Activated naive CD4-positive, alpha-beta T cell treated with anti-CD3 and anti-CD28 coated beads for 36 hours (primary cell): ENCODE measurements at regions not wholly inside any gene's neighbourhood (a gene's known extent, or its start where the extent isn't known, plus 50 kb on each side); places are given as distances from the start of the nearest gene placed in this dataset.

ENCODE experiments used
- CTCF ChIA-PET: fragments of 350-600 bp; sonication (Branson Sonifier 250); formaldehyde crosslinking; loops from one replicate; lab custom pipeline; 2021; ENCODE audit warnings: antibody characterized with exemption; lab: Charles Lee
- DNase-seq: peaks from one replicate; pipeline ENCODE4 v3.0.0-alpha.2; 2020
- H3K27ac Mint-ChIP-seq: one replicate; pipeline ENCODE4 v1.8.0; 2021; ENCODE audit warnings: mild to moderate bottlenecking, mixed read lengths
- H3K27me3 Mint-ChIP-seq: one replicate; pipeline ENCODE4 v1.8.0; 2021; ENCODE audit warnings: low read depth, mixed read lengths
- H3K36me3 Mint-ChIP-seq: one replicate; pipeline ENCODE4 v1.8.0; 2021; ENCODE audit warnings: low read depth, mixed read lengths
- H3K4me1 Mint-ChIP-seq: one replicate; pipeline ENCODE4 v1.8.0; 2021; ENCODE audit warnings: low read depth, mixed read lengths
- H3K4me3 Mint-ChIP-seq: one replicate; pipeline ENCODE4 v1.8.0; 2021; ENCODE audit warnings: mild to moderate bottlenecking, moderate library complexity, mixed read lengths
- H3K9me3 Mint-ChIP-seq: one replicate; pipeline ENCODE4 v1.8.0; 2021; ENCODE audit warnings: mixed read lengths
- intact Hi-C: fragments of 100-400 bp; cut with micrococcal nuclease; formaldehyde crosslinking; loops from one replicate; pipeline ENCODE4 v1.15.1; 2023

DNA sequence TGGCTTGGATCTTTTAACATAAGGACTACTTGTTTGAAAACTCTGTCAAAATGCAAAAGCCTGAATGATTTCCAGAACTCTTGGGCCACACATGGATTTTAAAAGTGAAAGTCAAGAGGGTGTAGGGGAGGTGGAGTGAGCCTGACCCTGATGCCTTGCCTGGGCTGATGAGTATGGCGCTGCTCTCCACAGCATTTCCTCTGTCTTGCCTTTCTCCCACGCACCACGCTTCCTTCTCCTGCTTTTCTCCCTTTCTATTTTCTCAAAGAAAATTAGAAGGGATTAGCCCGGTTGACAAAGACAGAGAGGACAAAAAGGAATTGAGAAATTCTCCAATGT is 207.0 kb upstream of the CCDC68 start:
- Mint-ChIP-seq H3K4me1 (no peaks in the 10 kb centered on the region), H3K36me3 (no peaks in the 10 kb centered on the region), H3K27me3 (peaks cover 5% of the 10 kb centered on the region), H3K9me3 (peaks cover 3% of the 10 kb centered on the region), H3K27ac (no peak overlapping the region), H3K4me3 (no peak overlapping the region)
- no peak for DNase-seq
- intact Hi-C loops, result no loop called here
- CTCF ChIA-PET, result no interaction called here

DNA sequence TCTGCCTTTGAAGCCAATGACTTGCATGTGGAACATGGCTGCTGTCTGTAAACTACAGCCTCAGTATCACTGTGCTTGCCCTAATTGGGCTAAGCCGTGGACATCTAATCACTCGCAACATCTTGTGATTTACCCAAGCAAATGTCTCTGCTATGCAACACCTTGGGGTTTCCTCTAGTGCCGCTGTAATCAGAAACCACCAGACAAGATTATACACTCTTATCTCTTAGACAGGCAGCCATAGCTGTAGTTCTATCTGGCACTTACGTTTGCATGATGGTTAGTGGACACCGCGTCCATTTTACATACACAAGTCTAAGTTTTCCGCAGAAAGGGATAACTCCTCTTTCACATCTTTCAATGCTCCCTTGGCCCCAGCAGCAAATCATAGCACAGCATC is 204.3 kb upstream of the CCDC68 start:
- no peak overlapping the region for H3K4me3 Mint-ChIP-seq
- H3K4me1 Mint-ChIP-seq, result no peaks in the 10 kb centered on the region
- CTCF ChIA-PET, result no interaction called here
- peaks cover 3% of the 10 kb centered on the region for H3K9me3 Mint-ChIP-seq
- intact Hi-C loops, result no loop called here
- H3K27ac Mint-ChIP-seq, result no peak overlapping the region
- no peak for DNase-seq
- H3K27me3 Mint-ChIP-seq, result peaks cover 4% of the 10 kb centered on the region
- no peaks in the 10 kb centered on the region for H3K36me3 Mint-ChIP-seq

DNA sequence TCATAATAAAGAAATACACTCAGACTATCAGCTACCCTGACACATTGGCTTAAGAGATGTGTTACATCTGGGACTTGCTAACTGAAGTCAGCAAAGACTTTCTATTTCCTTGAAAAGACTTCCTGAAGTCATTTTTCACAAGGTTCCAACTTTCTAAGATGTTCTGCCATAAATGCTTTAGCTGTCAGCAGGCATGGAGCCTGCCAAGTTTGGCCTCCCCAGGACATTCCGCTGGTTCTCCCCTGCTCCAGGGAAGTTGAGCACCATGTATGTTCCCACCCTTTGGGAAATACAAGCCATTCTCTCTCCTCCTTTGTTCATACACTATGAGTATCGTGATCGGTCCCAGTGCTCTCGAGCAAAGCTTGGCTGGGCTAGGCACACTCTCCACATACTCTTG is 202.7 kb upstream of the CCDC68 start:
- H3K27me3 Mint-ChIP-seq, result peaks cover 4% of the 10 kb centered on the region
- H3K4me1 Mint-ChIP-seq, result no peaks in the 10 kb centered on the region
- no peak for DNase-seq
- H3K9me3 Mint-ChIP-seq, result no peaks in the 10 kb centered on the region
- no peak overlapping the region for H3K27ac Mint-ChIP-seq
- H3K36me3 Mint-ChIP-seq, result no peaks in the 10 kb centered on the region
- intact Hi-C loops, result no loop called here
- no peak overlapping the region for H3K4me3 Mint-ChIP-seq
- CTCF ChIA-PET, result no interaction called here

DNA sequence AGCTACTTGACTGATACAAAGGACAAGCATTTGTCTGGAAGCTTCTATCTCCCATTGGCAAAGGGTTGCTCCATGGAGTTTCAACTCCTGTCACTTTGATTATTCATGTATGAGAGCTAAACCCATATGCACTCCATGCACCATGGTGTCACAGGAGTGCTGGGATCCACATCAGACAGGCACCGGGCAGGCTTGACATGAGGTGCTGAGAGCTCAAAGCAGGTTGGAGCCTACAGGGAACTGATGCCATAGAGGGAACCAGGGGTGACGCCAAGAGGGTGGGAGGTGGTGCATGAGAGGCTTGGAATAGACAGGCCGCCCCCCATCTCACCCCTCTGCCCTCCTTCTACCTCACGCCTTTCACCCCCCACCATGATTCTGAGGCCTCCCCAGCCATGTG is 199.8 kb upstream of the CCDC68 start:
- Mint-ChIP-seq H3K4me3 (no peak overlapping the region), H3K27me3 (no peaks in the 10 kb centered on the region), H3K9me3 (no peaks in the 10 kb centered on the region), H3K4me1 (no peaks in the 10 kb centered on the region), H3K36me3 (no peaks in the 10 kb centered on the region), H3K27ac (no peak overlapping the region)
- intact Hi-C loops, result no loop called here
- CTCF ChIA-PET, result no interaction called here
- DNase-seq, result no peak

DNA sequence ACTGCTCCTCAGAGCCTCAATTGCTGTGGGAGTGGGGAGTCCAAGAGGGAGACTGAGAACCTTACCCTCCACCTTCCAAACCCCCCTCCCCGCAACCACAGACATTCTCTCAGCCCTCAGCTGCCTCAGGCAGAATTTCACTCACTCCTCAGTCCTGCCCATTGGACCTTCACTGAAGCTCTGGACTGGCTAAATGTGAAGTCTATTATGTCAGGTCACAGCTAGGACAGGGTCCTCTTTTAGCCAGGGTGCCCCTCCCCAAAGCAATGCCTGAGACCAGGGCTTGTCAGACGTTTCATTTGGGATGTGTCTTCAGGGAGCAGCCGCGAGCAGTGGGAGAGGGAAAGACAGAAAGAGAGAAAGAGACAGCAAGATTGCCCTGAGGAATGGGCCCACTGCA is 199.3 kb upstream of the CCDC68 start:
- Mint-ChIP-seq H3K27ac (no peak overlapping the region), H3K4me1 (no peaks in the 10 kb centered on the region), H3K36me3 (no peaks in the 10 kb centered on the region), H3K4me3 (no peak overlapping the region), H3K9me3 (no peaks in the 10 kb centered on the region), H3K27me3 (no peaks in the 10 kb centered on the region)
- CTCF ChIA-PET, result interaction anchor here (0.6 kb wide), 1 partner anchor 149 kb away, joined by 3 read pairs; no protein-coding TSS in a partner anchor
- DNase-seq, result no peak
- intact Hi-C loops, result no loop called here

DNA sequence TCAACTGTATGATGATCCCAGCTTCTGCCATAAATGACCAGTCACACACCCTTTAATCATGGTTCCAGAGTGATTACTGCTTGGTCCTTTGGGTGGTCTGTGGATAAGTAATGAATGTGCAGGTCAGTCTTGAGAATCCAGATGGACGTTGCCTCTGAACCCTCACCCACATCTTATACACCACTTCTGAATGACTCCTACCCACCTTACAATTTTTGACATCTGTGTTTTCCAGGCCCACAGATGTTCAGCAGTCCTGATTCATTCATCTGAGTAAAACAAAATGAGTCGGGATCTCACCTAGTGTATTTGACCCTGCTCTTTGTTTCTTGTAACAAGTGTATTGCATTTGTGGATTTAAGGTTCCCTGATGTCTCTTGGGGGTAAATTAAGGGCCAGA is 194.1 kb upstream of the CCDC68 start:
- no peak overlapping the region for H3K27ac Mint-ChIP-seq
- no peak overlapping the region for H3K4me3 Mint-ChIP-seq
- no peaks in the 10 kb centered on the region for H3K9me3 Mint-ChIP-seq
- CTCF ChIA-PET, result no interaction called here
- H3K4me1 Mint-ChIP-seq, result no peaks in the 10 kb centered on the region
- no peaks in the 10 kb centered on the region for H3K36me3 Mint-ChIP-seq
- no peaks in the 10 kb centered on the region for H3K27me3 Mint-ChIP-seq
- intact Hi-C loops, result no loop called here
- DNase-seq, result no peak

DNA sequence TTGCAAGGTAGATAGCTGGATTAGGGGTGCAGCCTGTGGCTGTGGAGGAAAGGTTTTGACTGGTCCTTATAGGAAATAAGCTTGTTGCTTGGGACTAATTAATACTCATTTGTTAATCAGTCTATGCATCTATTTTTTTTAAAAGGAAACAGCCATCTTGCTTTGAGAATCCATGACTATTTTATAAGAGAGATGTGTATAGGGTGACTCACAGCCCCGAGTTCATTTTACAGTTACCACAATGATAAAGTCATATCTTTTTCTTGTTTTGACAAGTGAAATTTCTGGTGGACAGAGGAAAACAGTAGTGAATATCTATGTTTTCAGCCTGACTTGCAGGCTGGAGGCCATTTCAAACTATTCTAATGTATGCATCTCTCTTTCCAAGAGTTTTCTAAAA is 193.5 kb upstream of the CCDC68 start:
- Mint-ChIP-seq H3K27ac (no peak overlapping the region), H3K36me3 (no peaks in the 10 kb centered on the region), H3K4me3 (no peak overlapping the region), H3K4me1 (no peaks in the 10 kb centered on the region), H3K27me3 (no peaks in the 10 kb centered on the region), H3K9me3 (no peaks in the 10 kb centered on the region)
- CTCF ChIA-PET, result no interaction called here
- no peak for DNase-seq
- intact Hi-C loops, result no loop called here

DNA sequence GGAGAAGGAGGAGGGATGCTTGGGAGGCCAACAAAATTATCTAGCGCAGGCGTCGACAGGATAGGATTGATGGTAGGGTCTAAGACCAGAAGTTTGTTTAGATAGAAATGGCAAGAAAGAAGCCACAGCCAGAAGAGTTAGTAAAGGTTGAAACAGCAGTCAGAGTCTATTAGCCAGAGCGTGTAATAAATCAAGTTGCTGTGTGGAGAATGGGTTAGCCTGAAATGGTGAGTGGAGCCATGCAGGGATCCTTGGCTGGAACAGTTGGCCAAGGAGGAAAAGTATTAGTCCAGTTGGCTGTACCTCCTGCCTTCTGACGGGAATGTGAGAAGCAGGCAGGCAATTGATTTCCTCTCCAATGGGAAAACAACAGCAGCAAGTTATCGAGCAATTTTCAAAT is 190.7 kb upstream of the CCDC68 start:
- Mint-ChIP-seq H3K27ac (no peak overlapping the region), H3K4me1 (no peaks in the 10 kb centered on the region), H3K36me3 (no peaks in the 10 kb centered on the region), H3K9me3 (no peaks in the 10 kb centered on the region), H3K27me3 (no peaks in the 10 kb centered on the region), H3K4me3 (no peak overlapping the region)
- intact Hi-C loops, result no loop called here
- CTCF ChIA-PET, result no interaction called here
- DNase-seq, result no peak

DNA sequence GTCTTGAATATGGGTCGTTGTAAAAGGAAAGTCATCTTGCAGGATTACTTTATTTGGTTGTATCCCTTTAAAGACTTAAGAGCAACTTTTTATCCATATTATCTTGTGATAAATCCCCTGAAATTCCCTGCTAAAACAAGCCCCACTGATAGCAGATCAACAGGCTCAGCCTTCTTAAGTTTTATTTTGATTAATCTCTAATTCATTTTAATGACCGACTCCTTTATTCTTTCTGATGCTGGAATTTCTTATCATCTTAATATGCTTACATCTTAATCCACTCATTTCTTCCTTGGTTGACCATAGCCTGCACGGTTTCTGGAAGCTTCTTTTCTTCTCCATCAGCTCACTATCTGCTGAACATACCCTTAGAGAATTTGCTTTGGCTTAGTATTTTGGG is 188.5 kb upstream of the CCDC68 start:
- no peak for DNase-seq
- intact Hi-C loops, result no loop called here
- CTCF ChIA-PET, result no interaction called here
- no peaks in the 10 kb centered on the region for H3K4me1 Mint-ChIP-seq
- H3K9me3 Mint-ChIP-seq, result no peaks in the 10 kb centered on the region
- H3K27ac Mint-ChIP-seq, result no peak overlapping the region
- H3K27me3 Mint-ChIP-seq, result no peaks in the 10 kb centered on the region
- no peak overlapping the region for H3K4me3 Mint-ChIP-seq
- H3K36me3 Mint-ChIP-seq, result no peaks in the 10 kb centered on the region

DNA sequence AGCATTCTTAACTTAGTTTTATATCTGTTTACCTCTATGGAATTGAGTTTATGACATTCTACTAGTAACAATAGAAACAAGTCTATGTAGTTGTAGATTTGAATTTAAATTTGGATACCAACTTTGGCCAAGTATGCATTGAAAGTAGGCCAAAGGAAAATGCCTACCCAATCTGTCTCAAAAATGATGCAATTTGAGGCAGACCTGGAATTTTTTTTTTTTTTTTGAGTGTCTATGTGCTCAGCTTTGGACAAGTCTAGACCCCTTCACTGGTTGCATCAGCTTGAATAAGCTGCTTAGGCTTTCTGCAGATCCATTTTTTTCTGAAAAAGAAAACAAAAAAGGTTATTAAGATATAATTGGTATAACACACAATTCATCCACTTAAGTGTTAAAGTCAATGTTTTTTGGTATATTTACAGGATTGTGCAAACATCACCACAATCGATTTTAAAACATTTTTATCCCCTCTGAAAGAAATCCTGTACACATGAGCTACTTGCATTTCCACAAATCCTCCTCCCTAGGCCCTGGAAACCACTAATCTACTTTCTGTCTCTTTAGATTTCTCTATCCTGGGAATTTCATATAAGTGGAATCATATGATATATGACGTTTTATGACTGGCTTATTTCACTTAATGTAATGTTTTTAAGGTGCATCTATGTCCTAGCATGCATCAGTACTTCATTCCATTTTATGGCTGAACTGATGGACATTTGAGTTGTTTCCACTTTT is 185.1 kb upstream of the CCDC68 start:
- H3K36me3 Mint-ChIP-seq, result no peaks in the 10 kb centered on the region
- CTCF ChIA-PET, result interaction anchor here (0.6 kb wide), 1 partner anchor 251 kb away, joined by 3 read pairs; no protein-coding TSS in a partner anchor
- H3K4me1 Mint-ChIP-seq, result no peaks in the 10 kb centered on the region
- no peaks in the 10 kb centered on the region for H3K9me3 Mint-ChIP-seq
- intact Hi-C loops, result no loop called here
- no peak overlapping the region for H3K27ac Mint-ChIP-seq
- DNase-seq, result no peak
- no peaks in the 10 kb centered on the region for H3K27me3 Mint-ChIP-seq
- H3K4me3 Mint-ChIP-seq, result no peak overlapping the region

DNA sequence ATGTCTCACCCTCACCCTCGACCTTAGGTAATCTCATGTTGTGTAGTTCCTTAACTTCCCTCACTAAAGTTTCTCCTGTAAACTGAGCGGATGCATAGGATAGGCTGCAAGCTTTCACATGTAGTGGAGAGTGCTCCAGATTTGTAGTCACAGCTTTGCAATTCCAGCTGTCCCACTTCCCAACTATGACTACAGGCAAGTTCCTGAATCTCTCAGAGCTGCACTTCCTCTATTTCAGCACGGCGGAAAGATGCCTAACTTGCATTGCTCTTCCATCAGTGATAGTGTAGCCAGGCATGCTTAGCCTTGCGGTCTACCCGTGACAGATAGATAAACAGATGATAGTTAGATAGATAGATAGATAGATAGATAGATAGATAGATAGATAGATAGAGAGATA is 183.1 kb upstream of the CCDC68 start:
- no peaks in the 10 kb centered on the region for H3K27me3 Mint-ChIP-seq
- DNase-seq, result no peak
- H3K36me3 Mint-ChIP-seq, result no peaks in the 10 kb centered on the region
- no peaks in the 10 kb centered on the region for H3K9me3 Mint-ChIP-seq
- H3K27ac Mint-ChIP-seq, result no peak overlapping the region
- intact Hi-C loops, result no loop called here
- no peak overlapping the region for H3K4me3 Mint-ChIP-seq
- no peaks in the 10 kb centered on the region for H3K4me1 Mint-ChIP-seq
- CTCF ChIA-PET, result interaction anchor here (0.6 kb wide), 1 partner anchor 66 kb away, joined by 3 read pairs; no protein-coding TSS in a partner anchor

DNA sequence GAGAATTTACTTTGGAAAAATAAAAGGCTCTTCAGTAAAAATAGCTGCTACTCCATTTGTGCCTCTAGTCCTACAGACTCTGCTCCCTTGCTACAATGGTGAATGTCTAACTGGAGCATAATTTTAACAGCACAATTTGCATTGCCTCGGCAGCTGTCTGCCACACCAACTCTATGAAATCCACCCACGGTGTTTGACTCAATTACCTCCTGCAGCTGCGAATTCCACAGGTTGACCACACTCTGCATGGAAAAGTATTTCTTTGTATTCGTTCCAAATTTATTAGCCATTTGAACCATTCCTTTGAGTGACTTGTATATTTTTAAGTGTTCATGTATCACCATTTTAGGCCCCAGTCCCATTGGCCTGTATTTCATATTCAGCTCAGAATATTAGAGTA is 182.1 kb upstream of the CCDC68 start:
- H3K9me3 Mint-ChIP-seq, result no peaks in the 10 kb centered on the region
- CTCF ChIA-PET, result no interaction called here

DNA sequence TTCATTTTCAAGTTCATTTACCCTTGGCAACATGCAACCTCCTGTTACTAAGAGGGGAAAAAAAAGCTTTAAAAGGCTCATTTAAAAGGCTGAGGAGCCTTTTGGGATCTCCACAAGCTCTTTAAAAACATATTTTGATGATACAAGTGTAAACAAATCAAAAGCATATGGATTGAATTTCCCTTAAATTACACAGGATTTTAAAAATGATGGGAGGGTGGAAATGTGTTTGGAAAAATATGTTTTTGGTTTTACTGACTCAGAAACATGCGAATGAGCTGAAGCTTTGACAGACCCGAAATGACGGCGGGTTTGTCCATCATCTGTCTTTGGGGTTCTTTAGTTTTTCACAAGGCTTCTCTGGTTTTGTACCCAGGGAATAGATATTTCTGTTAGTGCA is 180.6 kb upstream of the CCDC68 start:
- DNase-seq, result no peak
- Mint-ChIP-seq H3K9me3 (no peaks in the 10 kb centered on the region), H3K27ac (no peak overlapping the region), H3K4me1 (no peaks in the 10 kb centered on the region), H3K27me3 (no peaks in the 10 kb centered on the region), H3K4me3 (no peak overlapping the region), H3K36me3 (no peaks in the 10 kb centered on the region)
- CTCF ChIA-PET, result interaction anchor here (0.7 kb wide), 1 partner anchor 1369 kb away, joined by 3 read pairs; no protein-coding TSS in a partner anchor
- intact Hi-C loops, result no loop called here

More for the DNA sequence above, 182.1 kb upstream of the CCDC68 start:
- Mint-ChIP-seq H3K27ac (no peak overlapping the region), H3K27me3 (no peaks in the 10 kb centered on the region), H3K4me1 (no peaks in the 10 kb centered on the region), H3K4me3 (no peak overlapping the region), H3K36me3 (no peaks in the 10 kb centered on the region)
- DNase-seq, result no peak
- intact Hi-C loops, result no loop called here
